ENCODE measurements at regions not wholly inside any gene's neighbourhood (a gene's known extent, or its start where the extent isn't known, plus 50 kb on each side); places are given as distances from the start of the nearest gene placed in this dataset.

- no peak for TF ChIP-seq CTCF (IDR thresholded peaks at IDR 0.05)
- TF ChIP-seq POLR2A (IDR thresholded peaks at IDR 0.05): no peak
Observed at GRCh38 chr2:6692056-6692455, 173.7 kb downstream of the CMPK2 start.

Measured in right lobe of liver (tissue), 4 donors.